Loucy (cell line): ENCODE measurements at regions not wholly inside any gene's neighbourhood (a gene's known extent, or its start where the extent isn't known, plus 50 kb on each side); places are given as distances from the start of the nearest gene placed in this dataset.

Source experiments
- H2AFZ ChIP-seq: fragments of 200-600 bp; sonication (generic); 2 replicates; pipeline ENCODE4 v1.6.0; 2016; ENCODE audit warnings: antibody characterized with exemption, mild to moderate bottlenecking, low read length, moderate library complexity
- H3F3A ChIP-seq: fragments of 200-600 bp; 2 replicates; pipeline ENCODE4 v1.6.0; 2016; ENCODE audit warnings: antibody characterized with exemption, low read depth, mild to moderate bottlenecking
- H3K27me3 ChIP-seq: fragments of 200-600 bp; sonication (generic); 2 replicates; pipeline ENCODE4 v1.6.1; 2014; ENCODE audit warnings: low read length, mild to moderate bottlenecking; ENCODE audit not compliant: insufficient read depth, poor library complexity, severe bottlenecking
- H3K36me3 ChIP-seq: fragments of 200-600 bp; sonication (generic); 2 replicates; pipeline ENCODE4 v1.6.1; 2016; ENCODE audit warnings: low read length; ENCODE audit not compliant: insufficient read depth
- H3K4me1 ChIP-seq: fragments of 200-600 bp; sonication (generic); 2 replicates; pipeline ENCODE4 v1.5.1; 2014; ENCODE audit warnings: low read length, mild to moderate bottlenecking; ENCODE audit not compliant: insufficient read depth, poor library complexity, severe bottlenecking
- H3K4me2 ChIP-seq: fragments of 200-600 bp; sonication (generic); 2 replicates; pipeline ENCODE4 v1.6.0; 2014; ENCODE audit warnings: antibody characterized with exemption, low read length, low read depth, mild to moderate bottlenecking; ENCODE audit not compliant: poor library complexity, severe bottlenecking
- H3K4me3 ChIP-seq: fragments of 200-600 bp; sonication (generic); 2 replicates; pipeline ENCODE4 v1.5.1; 2014; ENCODE audit warnings: low read length, mild to moderate bottlenecking, mixed read lengths; ENCODE audit not compliant: poor library complexity, severe bottlenecking
- H3K79me2 ChIP-seq: fragments of 200-600 bp; sonication (generic); 2 replicates; pipeline ENCODE4 v1.6.1; 2014; ENCODE audit warnings: low read length; ENCODE audit not compliant: insufficient read depth
- H3K9ac ChIP-seq: fragments of 200-600 bp; sonication (generic); 2 replicates; pipeline ENCODE4 v1.6.0; 2014; ENCODE audit warnings: mild to moderate bottlenecking, low read depth, low read length, moderate library complexity; ENCODE audit not compliant: poor library complexity, severe bottlenecking
- H3K9me2 ChIP-seq: fragments of 200-600 bp; sonication (generic); replicated peaks from 2 replicates; pipeline ENCODE4 v1.6.1; 2016; ENCODE audit warnings: low read depth, low read length, mixed read lengths
- H3K9me3 ChIP-seq: fragments of 200-600 bp; sonication (generic); 2 replicates; pipeline ENCODE4 v1.6.1; 2014; ENCODE audit warnings: mild to moderate bottlenecking, antibody characterized with exemption, low read length, low read depth; ENCODE audit not compliant: insufficient read depth
- H4K20me1 ChIP-seq: fragments of 200-600 bp; sonication (generic); 2 replicates; pipeline ENCODE4 v1.6.0; 2014; ENCODE audit warnings: antibody characterized with exemption, low read length, mild to moderate bottlenecking; ENCODE audit not compliant: insufficient read depth, poor library complexity, severe bottlenecking
- EZH2phosphoT487 ChIP-seq: fragments of 200-600 bp; IDR thresholded peaks from 2 replicates; pipeline ENCODE4 v1.6.1; 2018; ENCODE audit warnings: antibody characterized with exemption, mild to moderate bottlenecking, moderate library complexity, borderline replicate concordance
- TF ChIP-seq, protein P1 (sequence below): fragments of 200-600 bp; sonication (generic); conservative IDR thresholded peaks from 2 replicates; pipeline ENCODE4 v1.5.1; 2014; ENCODE audit warnings: mild to moderate bottlenecking, antibody characterized with exemption, low read length

DNA sequence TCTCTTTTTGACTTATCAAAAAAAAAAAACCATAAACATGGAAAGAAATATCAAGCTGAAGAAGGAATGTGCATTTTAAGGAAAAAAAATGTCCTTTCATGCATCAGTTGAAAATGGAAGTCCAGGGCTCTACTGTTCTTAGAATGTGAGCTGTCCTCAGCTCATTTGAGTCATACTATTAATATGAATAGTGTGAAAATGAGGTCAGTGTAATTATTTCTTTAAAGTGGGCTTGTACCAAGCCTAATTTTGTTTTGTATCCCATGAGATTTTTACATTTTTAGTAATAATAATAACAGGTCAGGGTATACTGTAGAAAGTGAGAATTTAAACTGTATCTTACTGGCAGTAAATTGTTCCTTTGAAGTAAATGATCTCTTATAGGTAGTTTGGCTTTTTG is 148.5 kb downstream of the NAA11 start:
- H3K4me1 ChIP-seq = peaks cover 13% of the 10 kb centered on the region
- TF ChIP-seq, protein P1, sequence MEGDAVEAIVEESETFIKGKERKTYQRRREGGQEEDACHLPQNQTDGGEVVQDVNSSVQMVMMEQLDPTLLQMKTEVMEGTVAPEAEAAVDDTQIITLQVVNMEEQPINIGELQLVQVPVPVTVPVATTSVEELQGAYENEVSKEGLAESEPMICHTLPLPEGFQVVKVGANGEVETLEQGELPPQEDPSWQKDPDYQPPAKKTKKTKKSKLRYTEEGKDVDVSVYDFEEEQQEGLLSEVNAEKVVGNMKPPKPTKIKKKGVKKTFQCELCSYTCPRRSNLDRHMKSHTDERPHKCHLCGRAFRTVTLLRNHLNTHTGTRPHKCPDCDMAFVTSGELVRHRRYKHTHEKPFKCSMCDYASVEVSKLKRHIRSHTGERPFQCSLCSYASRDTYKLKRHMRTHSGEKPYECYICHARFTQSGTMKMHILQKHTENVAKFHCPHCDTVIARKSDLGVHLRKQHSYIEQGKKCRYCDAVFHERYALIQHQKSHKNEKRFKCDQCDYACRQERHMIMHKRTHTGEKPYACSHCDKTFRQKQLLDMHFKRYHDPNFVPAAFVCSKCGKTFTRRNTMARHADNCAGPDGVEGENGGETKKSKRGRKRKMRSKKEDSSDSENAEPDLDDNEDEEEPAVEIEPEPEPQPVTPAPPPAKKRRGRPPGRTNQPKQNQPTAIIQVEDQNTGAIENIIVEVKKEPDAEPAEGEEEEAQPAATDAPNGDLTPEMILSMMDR = no peak
- TF ChIP-seq EZH2phosphoT487 = no peak
- H3F3A ChIP-seq = no peaks in the 10 kb centered on the region
- no peak overlapping the region for H3K4me2 ChIP-seq
- H3K27me3 ChIP-seq = no peaks in the 10 kb centered on the region
- no peak overlapping the region for H2AFZ ChIP-seq
- no peak overlapping the region for H3K4me3 ChIP-seq
- H3K36me3 ChIP-seq = no peaks in the 10 kb centered on the region
- no peaks in the 10 kb centered on the region for H4K20me1 ChIP-seq
- H3K9me3 ChIP-seq = no peaks in the 10 kb centered on the region
- H3K79me2 ChIP-seq = no peaks in the 10 kb centered on the region
- H3K9ac ChIP-seq = no peak overlapping the region
- no peaks in the 10 kb centered on the region for H3K9me2 ChIP-seq

DNA sequence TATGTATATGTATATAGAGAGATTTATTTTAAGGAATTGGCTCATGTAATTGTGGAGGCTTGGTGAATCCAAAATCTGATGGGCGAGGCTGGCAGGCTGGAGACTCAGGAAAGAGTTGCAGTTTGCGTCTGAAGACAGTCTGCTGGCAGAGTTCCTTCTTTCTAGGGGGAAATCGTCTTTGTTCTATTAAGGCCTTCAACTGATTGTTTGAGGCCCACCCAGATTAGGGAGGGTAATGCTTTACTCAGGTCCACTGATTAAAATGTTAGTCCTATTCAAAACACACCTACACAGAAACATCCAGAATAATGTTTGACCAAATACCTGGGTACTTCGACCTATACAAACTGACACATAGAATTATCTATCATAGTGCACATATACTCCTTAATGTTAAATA is 149.5 kb downstream of the NAA11 start:
- Histone ChIP-seq H2AFZ (no peak overlapping the region), H3K9me2 (no peaks in the 10 kb centered on the region), H4K20me1 (no peaks in the 10 kb centered on the region), H3K36me3 (no peaks in the 10 kb centered on the region), H3F3A (no peaks in the 10 kb centered on the region), H3K4me2 (no peak overlapping the region), H3K4me3 (no peak overlapping the region), H3K9ac (no peak overlapping the region), H3K27me3 (no peaks in the 10 kb centered on the region), H3K9me3 (no peaks in the 10 kb centered on the region), H3K4me1 (peaks cover 13% of the 10 kb centered on the region), H3K79me2 (no peaks in the 10 kb centered on the region)
- TF ChIP-seq EZH2phosphoT487 = no peak

DNA sequence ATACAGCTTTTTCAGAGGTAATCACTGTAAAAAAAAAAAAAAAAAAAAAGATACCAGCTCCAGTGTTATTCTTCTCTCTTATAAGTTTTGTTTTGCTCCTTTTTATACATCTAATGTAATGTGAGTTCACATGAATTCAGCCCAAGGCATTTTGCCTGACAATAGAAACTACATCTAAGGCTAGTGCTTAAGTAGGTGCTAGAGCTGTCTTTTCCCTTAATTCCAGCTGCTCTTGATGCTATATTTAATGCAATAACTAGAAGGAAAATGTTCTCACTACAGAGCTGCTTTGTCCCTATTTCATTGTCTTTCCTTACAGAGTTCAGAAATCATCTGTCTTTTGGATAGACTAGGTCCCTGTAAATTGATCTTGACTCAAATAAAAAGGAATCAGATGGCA is 150.1 kb downstream of the NAA11 start:
- H3K9ac ChIP-seq = no peak overlapping the region
- no peaks in the 10 kb centered on the region for H4K20me1 ChIP-seq
- H3K9me3 ChIP-seq = no peaks in the 10 kb centered on the region
- no peaks in the 10 kb centered on the region for H3F3A ChIP-seq
- no peaks in the 10 kb centered on the region for H3K36me3 ChIP-seq
- no peak overlapping the region for H2AFZ ChIP-seq
- TF ChIP-seq EZH2phosphoT487 = no peak
- TF ChIP-seq, protein P1 = no peak
- H3K4me1 ChIP-seq = peaks cover 13% of the 10 kb centered on the region
- no peaks in the 10 kb centered on the region for H3K79me2 ChIP-seq
- H3K9me2 ChIP-seq = no peaks in the 10 kb centered on the region
- no peaks in the 10 kb centered on the region for H3K27me3 ChIP-seq
- H3K4me2 ChIP-seq = no peak overlapping the region
- no peak overlapping the region for H3K4me3 ChIP-seq

DNA sequence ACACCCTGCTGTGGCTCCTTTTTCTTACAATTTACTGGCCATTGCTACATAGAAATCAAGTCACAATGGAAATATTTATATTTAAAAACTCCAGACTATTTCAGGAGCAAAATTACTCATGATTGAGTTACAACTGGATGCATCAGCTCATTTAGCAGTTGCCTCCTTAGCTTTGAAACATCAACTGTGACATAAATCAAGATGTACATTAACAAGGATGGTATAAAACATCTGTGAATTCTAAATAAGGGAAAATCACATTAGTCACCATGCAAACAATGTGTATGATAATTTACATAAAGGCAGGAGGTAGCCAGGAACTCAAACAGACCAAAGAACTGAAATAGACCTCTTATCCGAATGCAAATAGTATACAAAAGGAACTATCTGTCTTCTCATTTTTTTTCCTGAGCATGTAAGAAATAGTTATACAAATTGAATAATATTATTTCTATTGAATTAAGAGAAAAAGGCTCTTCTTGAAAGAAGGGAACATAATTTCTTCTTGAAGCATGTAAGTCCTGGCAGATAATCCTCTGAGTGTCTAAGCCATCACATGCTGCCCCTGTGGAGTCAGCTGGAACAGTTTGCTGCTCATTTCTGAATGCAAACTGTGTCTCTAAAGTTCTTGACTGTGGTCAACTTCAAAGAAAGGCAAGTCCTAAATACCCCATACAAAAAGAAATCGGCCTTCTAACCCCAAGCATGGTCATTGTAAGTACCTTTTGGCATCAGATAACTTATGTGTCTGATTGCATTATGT is 151.2 kb downstream of the NAA11 start:
- H4K20me1 ChIP-seq = no peaks in the 10 kb centered on the region
- peaks cover 13% of the 10 kb centered on the region for H3K4me1 ChIP-seq
- no peak overlapping the region for H3K4me2 ChIP-seq
- H3K79me2 ChIP-seq = no peaks in the 10 kb centered on the region
- no peaks in the 10 kb centered on the region for H3K9me2 ChIP-seq
- H3K9ac ChIP-seq = no peak overlapping the region
- 0 out of 2 replicates have a peak overlapping the region, but pooled peaks have one; percentile 45 for H2AFZ ChIP-seq
- TF ChIP-seq EZH2phosphoT487 = no peak
- H3K9me3 ChIP-seq = no peaks in the 10 kb centered on the region
- H3K36me3 ChIP-seq = no peaks in the 10 kb centered on the region
- H3F3A ChIP-seq = no peaks in the 10 kb centered on the region
- no peaks in the 10 kb centered on the region for H3K27me3 ChIP-seq
- no peak overlapping the region for H3K4me3 ChIP-seq
